GM12891 (cell line): ENCODE measurements at regions not wholly inside any gene's neighbourhood (a gene's known extent, or its start where the extent isn't known, plus 50 kb on each side); places are given as distances from the start of the nearest gene placed in this dataset.

Source experiments
- POLR2AphosphoS5 ChIP-seq: IDR thresholded peaks from 2 replicates; pipeline ENCODE4 v1.6.1; 2011; ENCODE audit warnings: low read depth, low read length, control low read depth
- POU2F2 ChIP-seq: IDR thresholded peaks from 2 replicates; pipeline ENCODE4 v1.6.1; 2011; ENCODE audit warnings: low read depth, mild to moderate bottlenecking, control low read depth, low read length, moderate library complexity

GRCh38 chr9:34866614-34867013 lies 91.5 kb upstream of the PHF24 start:
- no peak for TF ChIP-seq POU2F2
- no peak for TF ChIP-seq POLR2AphosphoS5
